Activated CD4-positive, alpha-beta T cell treated with anti-CD3 and anti-CD28 coated beads for 48 hours (primary cell): ENCODE measurements at regions not wholly inside any gene's neighbourhood (a gene's known extent, or its start where the extent isn't known, plus 50 kb on each side); places are given as distances from the start of the nearest gene placed in this dataset.

ENCODE experiments used
- DNase-seq: peaks from one replicate; pipeline ENCODE4 v3.0.0-alpha.2; 2020

DNA sequence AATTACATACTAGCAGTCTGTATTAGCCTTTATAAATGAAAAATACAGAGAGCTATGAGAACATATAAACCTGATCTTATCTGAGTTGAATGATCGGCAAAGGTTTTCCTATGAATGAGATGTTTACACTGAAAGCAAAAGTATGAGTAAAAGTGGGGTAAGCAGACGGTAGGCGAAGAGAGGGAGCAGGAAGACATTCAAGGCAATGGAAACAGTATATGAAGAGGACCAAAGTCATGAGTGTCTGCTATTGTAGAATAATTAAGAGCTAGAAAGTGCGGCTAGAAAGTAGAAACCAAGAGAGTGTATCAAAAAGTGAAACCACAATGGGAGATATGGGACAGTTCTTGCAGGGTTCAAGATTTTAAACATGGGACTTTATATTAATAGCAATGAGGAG is 67.0 kb upstream of the TMLHE start:
- DNase-seq = no peak

DNA sequence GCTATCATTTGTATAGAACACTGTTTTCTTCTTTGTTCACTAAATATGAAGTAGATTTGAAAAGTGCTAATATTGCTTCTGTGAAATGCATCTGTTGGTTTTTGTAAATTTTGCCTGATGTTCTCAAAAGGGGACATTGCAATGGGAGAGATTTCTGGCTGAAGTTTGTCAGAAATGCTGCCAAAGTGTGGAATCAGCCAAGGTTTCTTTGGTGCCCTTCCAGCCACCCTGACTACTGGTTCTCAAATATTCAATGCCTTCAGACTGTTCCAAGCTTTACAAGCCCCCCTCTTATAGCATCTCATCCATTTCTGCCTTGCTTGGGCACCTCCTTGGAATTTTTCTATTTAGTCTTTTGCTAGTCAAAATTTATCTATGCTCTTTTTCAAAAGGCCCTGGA is 60.6 kb upstream of the TMLHE start:
- no peak for DNase-seq

DNA sequence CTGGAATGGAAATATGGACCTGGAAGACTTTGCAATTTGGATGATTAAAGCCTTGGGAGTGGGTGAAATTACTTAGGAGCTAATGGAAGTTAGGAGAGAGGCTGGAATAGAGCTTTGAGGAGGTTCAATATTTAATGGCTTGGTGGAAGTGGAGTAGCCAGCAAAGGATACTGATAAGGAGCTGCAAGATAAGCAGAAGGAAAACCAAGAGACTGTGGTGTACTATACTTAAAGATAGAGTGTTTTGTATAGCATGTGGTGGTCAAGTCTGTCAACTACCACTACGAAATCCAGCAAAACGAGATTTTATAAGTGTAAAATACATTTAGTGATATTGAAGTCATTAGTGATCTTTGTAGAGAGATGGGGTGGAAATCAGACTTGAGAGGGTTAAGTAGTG is 54.0 kb upstream of the TMLHE start:
- no peak for DNase-seq
